PC-9 (cell line): ENCODE measurements at regions not wholly inside any gene's neighbourhood (a gene's known extent, or its start where the extent isn't known, plus 50 kb on each side); places are given as distances from the start of the nearest gene placed in this dataset.

ENCODE experiments used
- BruUV-seq: library from RNA; stranded (reverse); fragments of 400-500 nt; replicated peaks from 2 replicates; lab custom pipeline; 2021; lab: Mats Ljungman, UMichigan
- CTCF ChIA-PET: fragments of 300-600 bp; sonication (Branson Sonifier 250); formaldehyde crosslinking; loops from one replicate; lab custom pipeline; 2022; ENCODE audit warnings: antibody characterized with exemption; lab: Charles Lee
- POLR2A ChIA-PET: fragments of 300-600 bp; sonication (Branson Sonifier 250); formaldehyde crosslinking; loops from one replicate; lab custom pipeline; 2022; ENCODE audit warnings: antibody characterized with exemption; ENCODE audit not compliant: unreplicated experiment; lab: Charles Lee
- DNase-seq, 2 experiments: peaks; one replicate each; pipeline versions ENCODE4 v3.0.0 to v3.0.0-alpha.2; 2015 to 2022; ENCODE audit warnings: mixed read lengths in 1 of 2
- H2AFZ ChIP-seq: fragments of 200-600 bp; sonication (generic); 2 replicates; pipeline ENCODE4 v1.8.1; 2017; ENCODE audit warnings: antibody characterized with exemption
- H3F3A ChIP-seq: fragments of 200-600 bp; sonication (generic); 2 replicates; pipeline ENCODE4 v1.8.1; 2017; ENCODE audit warnings: antibody characterized with exemption, mild to moderate bottlenecking, low read depth; ENCODE audit not compliant: insufficient read depth
- H3K27ac ChIP-seq: fragments of 200-600 bp; sonication (generic); 2 replicates; pipeline ENCODE4 v1.6.1; 2016; ENCODE audit warnings: mixed run types
- H3K27me3 ChIP-seq: fragments of 200-600 bp; sonication (generic); 2 replicates; pipeline ENCODE4 v1.6.1; 2016; ENCODE audit warnings: low read depth, mixed run types; ENCODE audit not compliant: insufficient read depth
- H3K36me3 ChIP-seq: fragments of 200-600 bp; sonication (generic); 2 replicates; pipeline ENCODE4 v1.6.1; 2016; ENCODE audit warnings: low read depth, mixed run types
- H3K4me1 ChIP-seq: fragments of 200-600 bp; sonication (generic); replicated peaks from 2 replicates; pipeline ENCODE4 v1.6.1; 2016; ENCODE audit warnings: mixed run types; ENCODE audit not compliant: insufficient read depth
- H3K4me2 ChIP-seq: fragments of 200-600 bp; sonication (generic); 2 replicates; pipeline ENCODE4 v1.6.1; 2017; ENCODE audit warnings: mixed run types
- H3K4me3 ChIP-seq: fragments of 200-600 bp; sonication (generic); 2 replicates; pipeline ENCODE4 v1.6.1; 2016; ENCODE audit warnings: mixed run types
- H3K79me2 ChIP-seq: fragments of 200-600 bp; sonication (generic); 2 replicates; pipeline ENCODE4 v1.6.1; 2017; ENCODE audit warnings: low read depth, mixed run types
- H3K9me2 ChIP-seq: fragments of 200-600 bp; sonication (generic); 2 replicates; pipeline ENCODE4 v1.8.1; 2017; ENCODE audit warnings: mild to moderate bottlenecking; ENCODE audit not compliant: insufficient read depth
- H3K9me3 ChIP-seq: fragments of 200-600 bp; sonication (generic); 2 replicates; pipeline ENCODE4 v1.8.1; 2016; ENCODE audit warnings: low read depth; ENCODE audit not compliant: insufficient read depth
- H4K20me1 ChIP-seq: fragments of 200-600 bp; sonication (generic); 2 replicates; pipeline ENCODE4 v1.8.1; 2017; ENCODE audit not compliant: insufficient read depth
- EZH2 ChIP-seq: fragments of 200-600 bp; sonication (generic); IDR thresholded peaks from 2 replicates; pipeline ENCODE4 v1.8.0; 2017; ENCODE audit warnings: antibody characterized with exemption, low read depth
- intact Hi-C: fragments of 100-400 bp; cut with micrococcal nuclease; formaldehyde crosslinking; loops from one replicate; pipeline ENCODE4 v1.10.0; 2022; ENCODE audit not compliant: unreplicated experiment
- TF ChIP-seq, protein P1 (sequence below): fragments of 200-600 bp; sonication (generic); conservative IDR thresholded peaks from 2 replicates; pipeline ENCODE4 v1.6.1; 2017; ENCODE audit warnings: mixed run types, antibody characterized with exemption, mild to moderate bottlenecking, moderate library complexity

DNA sequence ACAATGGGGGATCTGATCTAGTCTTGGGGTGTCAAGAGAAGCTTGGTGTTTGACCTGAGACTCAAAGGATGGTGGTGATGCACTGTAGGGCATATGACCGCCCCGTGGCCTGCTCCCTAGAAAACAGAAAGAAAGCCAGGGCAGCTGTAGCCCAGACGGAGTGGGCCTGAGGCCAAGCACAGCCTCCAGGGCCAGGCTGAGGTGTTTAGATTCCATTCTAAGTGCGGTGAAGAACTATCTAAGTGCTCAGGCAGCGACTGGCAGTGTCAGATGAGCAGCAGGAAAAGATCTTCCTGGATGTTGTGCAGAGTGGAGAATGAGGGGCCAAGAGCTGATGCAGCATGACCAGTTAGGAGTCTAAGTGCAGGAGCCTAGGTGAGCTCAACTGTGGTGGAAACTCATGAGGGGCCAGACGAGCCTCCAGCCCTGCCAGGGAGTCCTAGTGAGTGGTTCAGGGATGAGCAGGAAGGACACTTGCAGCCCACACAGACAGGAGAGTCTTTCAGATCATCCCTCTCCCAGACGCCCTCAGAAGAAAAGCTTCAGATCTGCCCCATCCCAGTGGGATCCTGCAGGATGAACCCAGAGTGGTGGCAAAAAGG, 314.2 kb upstream of the CCL2 start:
- no TSS peak for BruUV-seq
- H3K4me1 ChIP-seq: no peaks in the 10 kb centered on the region
- intact Hi-C loops: no loop called here
- peaks cover 40% of the 10 kb centered on the region; the same call in 1 of the 2 replicates for H3K27me3 ChIP-seq
- H3K36me3 ChIP-seq: no peaks in the 10 kb centered on the region
- H3K27ac ChIP-seq: no peak overlapping the region
- POLR2A ChIA-PET: no interaction called here
- H3K9me3 ChIP-seq: no peaks in the 10 kb centered on the region
- no peaks in the 10 kb centered on the region for H4K20me1 ChIP-seq
- CTCF ChIA-PET: no interaction called here
- no peak for TF ChIP-seq EZH2
- TF ChIP-seq, protein P1, sequence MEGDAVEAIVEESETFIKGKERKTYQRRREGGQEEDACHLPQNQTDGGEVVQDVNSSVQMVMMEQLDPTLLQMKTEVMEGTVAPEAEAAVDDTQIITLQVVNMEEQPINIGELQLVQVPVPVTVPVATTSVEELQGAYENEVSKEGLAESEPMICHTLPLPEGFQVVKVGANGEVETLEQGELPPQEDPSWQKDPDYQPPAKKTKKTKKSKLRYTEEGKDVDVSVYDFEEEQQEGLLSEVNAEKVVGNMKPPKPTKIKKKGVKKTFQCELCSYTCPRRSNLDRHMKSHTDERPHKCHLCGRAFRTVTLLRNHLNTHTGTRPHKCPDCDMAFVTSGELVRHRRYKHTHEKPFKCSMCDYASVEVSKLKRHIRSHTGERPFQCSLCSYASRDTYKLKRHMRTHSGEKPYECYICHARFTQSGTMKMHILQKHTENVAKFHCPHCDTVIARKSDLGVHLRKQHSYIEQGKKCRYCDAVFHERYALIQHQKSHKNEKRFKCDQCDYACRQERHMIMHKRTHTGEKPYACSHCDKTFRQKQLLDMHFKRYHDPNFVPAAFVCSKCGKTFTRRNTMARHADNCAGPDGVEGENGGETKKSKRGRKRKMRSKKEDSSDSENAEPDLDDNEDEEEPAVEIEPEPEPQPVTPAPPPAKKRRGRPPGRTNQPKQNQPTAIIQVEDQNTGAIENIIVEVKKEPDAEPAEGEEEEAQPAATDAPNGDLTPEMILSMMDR: no peak
- H3K79me2 ChIP-seq: no peaks in the 10 kb centered on the region
- DNase-seq: no peak
- no peak overlapping the region for H3K4me3 ChIP-seq
- H3F3A ChIP-seq: no peaks in the 10 kb centered on the region
- H3K4me2 ChIP-seq: no peak overlapping the region
- H3K9me2 ChIP-seq: no peaks in the 10 kb centered on the region
- no peak overlapping the region for H2AFZ ChIP-seq

DNA sequence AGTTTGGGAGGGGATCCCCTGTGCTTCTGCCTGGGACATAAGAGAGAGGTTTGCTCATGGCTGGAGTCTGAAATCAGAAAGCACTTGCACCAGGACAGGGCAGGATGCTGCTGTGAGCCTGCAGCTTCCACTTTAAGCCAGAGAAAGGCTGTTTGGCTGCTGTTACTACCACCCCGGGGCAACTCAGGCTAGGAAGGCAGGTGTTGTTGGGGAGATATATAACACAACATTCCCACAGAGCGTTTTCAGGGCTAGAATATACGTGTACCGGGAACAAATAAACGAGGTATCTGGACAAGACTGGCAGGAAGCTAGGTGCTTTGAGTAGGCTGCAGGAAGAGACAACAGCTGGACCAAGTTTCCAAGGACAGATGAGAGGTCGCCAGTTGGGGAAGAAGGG, 313.3 kb upstream of the CCL2 start:
- no peaks in the 10 kb centered on the region for H3K79me2 ChIP-seq

DNA sequence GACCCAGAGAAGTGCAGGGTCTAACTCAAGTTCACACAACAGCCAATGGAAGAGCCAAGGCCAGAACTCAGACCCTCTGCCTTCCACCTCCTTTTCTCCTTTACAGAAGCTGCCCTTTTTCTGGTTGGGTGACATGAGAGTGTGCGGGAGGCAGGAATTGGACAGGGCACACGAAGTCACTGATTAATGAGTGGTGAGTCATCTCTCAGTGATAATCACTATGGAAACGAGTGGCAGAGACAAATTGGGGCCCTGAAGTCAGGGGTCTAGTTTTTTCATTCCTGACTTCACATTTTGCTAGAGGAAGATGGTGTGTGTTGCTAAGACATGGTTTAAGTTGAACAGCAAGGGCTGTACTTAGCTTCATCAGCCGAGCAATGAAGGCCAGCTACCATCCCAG, 312.7 kb upstream of the CCL2 start:
- H3K36me3 ChIP-seq: no peaks in the 10 kb centered on the region
- H3K4me2 ChIP-seq: no peak overlapping the region
- no peaks in the 10 kb centered on the region for H4K20me1 ChIP-seq
- no peaks in the 10 kb centered on the region for H3K79me2 ChIP-seq
- H3K27ac ChIP-seq: no peak overlapping the region
- no peak overlapping the region for H3K4me3 ChIP-seq
- H3K4me1 ChIP-seq: no peaks in the 10 kb centered on the region
- H3K27me3 ChIP-seq: peaks cover 34% of the 10 kb centered on the region; the same call in 1 of the 2 replicates
- CTCF ChIA-PET: no interaction called here
- no peaks in the 10 kb centered on the region for H3K9me2 ChIP-seq
- DNase-seq: no peak
- no peak for TF ChIP-seq EZH2
- TF ChIP-seq, protein P1: no peak
- POLR2A ChIA-PET: no interaction called here
- intact Hi-C loops: no loop called here
- H2AFZ ChIP-seq: no peak overlapping the region
- BruUV-seq: no TSS peak
- H3F3A ChIP-seq: no peaks in the 10 kb centered on the region
- no peaks in the 10 kb centered on the region for H3K9me3 ChIP-seq

More for the DNA sequence above, 313.3 kb upstream of the CCL2 start:
- no peak overlapping the region for H3K27ac ChIP-seq
- peaks cover 38% of the 10 kb centered on the region; the same call in 1 of the 2 replicates for H3K27me3 ChIP-seq
- H3K36me3 ChIP-seq: no peaks in the 10 kb centered on the region
- no peaks in the 10 kb centered on the region for H3F3A ChIP-seq
- H4K20me1 ChIP-seq: no peaks in the 10 kb centered on the region
- no peaks in the 10 kb centered on the region for H3K9me2 ChIP-seq
- H3K4me3 ChIP-seq: no peak overlapping the region
- H3K4me2 ChIP-seq: no peak overlapping the region
- H3K4me1 ChIP-seq: no peaks in the 10 kb centered on the region
- H3K9me3 ChIP-seq: no peaks in the 10 kb centered on the region
- H2AFZ ChIP-seq: no peak overlapping the region
- BruUV-seq: no TSS peak
- intact Hi-C loops: no loop called here
- DNase-seq: no peak
- ChIA-PET CTCF (no interaction called here), POLR2A (no interaction called here)
- no peak for TF ChIP-seq EZH2
- TF ChIP-seq, protein P1: no peak
